Fibroblast of lung (primary cell): ENCODE measurements at regions not wholly inside any gene's neighbourhood (a gene's known extent, or its start where the extent isn't known, plus 50 kb on each side); places are given as distances from the start of the nearest gene placed in this dataset.
"Not testable (repeated sequence)": the region's sequence is repeated elsewhere in the genome, so short reads cannot be mapped to it uniquely, and the experiment has no call there.

Experiments used
- DNase-seq, 2 donors: peaks; one replicate each; pipeline versions ENCODE4 v3.0.0 to v3.0.0-alpha.2; 2010; ENCODE audit warnings: low read depth in 2 of 2
- H2AFZ ChIP-seq: 2 replicates; pipeline ENCODE4 v1.5.1; 2012; ENCODE audit warnings: low read length, control low read depth, inconsistent platforms
- H3K27ac ChIP-seq: 2 replicates; pipeline ENCODE4 v1.5.1; 2011; ENCODE audit warnings: low read length, control low read depth; ENCODE audit not compliant: insufficient read depth
- H3K27me3 ChIP-seq: 2 replicates; pipeline ENCODE4 v1.5.1; 2011; ENCODE audit warnings: mild to moderate bottlenecking, low read length; ENCODE audit not compliant: control insufficient read depth, insufficient read depth
- H3K36me3 ChIP-seq: 2 replicates; pipeline ENCODE4 v1.5.1; 2011; ENCODE audit warnings: low read length; ENCODE audit not compliant: control insufficient read depth, insufficient read depth
- H3K4me1 ChIP-seq: 2 replicates; pipeline ENCODE4 v1.5.1; 2011; ENCODE audit warnings: low read length; ENCODE audit not compliant: control insufficient read depth, insufficient read depth; ENCODE audit errors: extremely low read depth
- H3K4me2 ChIP-seq: 2 replicates; pipeline ENCODE4 v1.5.1; 2011; ENCODE audit warnings: low read length, control low read depth; ENCODE audit not compliant: insufficient read depth; ENCODE audit errors: extremely low read depth
- H3K4me3 ChIP-seq, 4 experiments: fragments of 200-600 bp in 1 of 4; sonication (generic) in 1 of 4; replicated peaks in 1 of 4; 2 replicates each; pipeline ENCODE4 v1.5.1; 2011 to 2016; ENCODE audit warnings: low read length in 4 of 4, low read depth in 3 of 4, mild to moderate bottlenecking in 3 of 4, control low read depth in 2 of 4, inconsistent platforms in 1 of 4, mixed read lengths in 1 of 4; ENCODE audit not compliant: insufficient read depth in 1 of 4; ENCODE audit errors: control extremely low read depth in 1 of 4
- H3K79me2 ChIP-seq: 2 replicates; pipeline ENCODE4 v1.5.1; 2012; ENCODE audit warnings: mild to moderate bottlenecking, low read length, inconsistent platforms; ENCODE audit not compliant: control insufficient read depth, insufficient read depth
- H3K9ac ChIP-seq: 2 replicates; pipeline ENCODE4 v1.5.1; 2011; ENCODE audit warnings: mild to moderate bottlenecking, low read length, control low read depth; ENCODE audit not compliant: insufficient read depth
- H3K9me3 ChIP-seq: 2 replicates; pipeline ENCODE4 v1.5.1; 2012; ENCODE audit warnings: low read depth, low read length; ENCODE audit not compliant: control insufficient read depth, insufficient read depth
- H4K20me1 ChIP-seq: 2 replicates; pipeline ENCODE4 v1.5.1; 2011; ENCODE audit warnings: low read length; ENCODE audit not compliant: control insufficient read depth, insufficient read depth; ENCODE audit errors: extremely low read depth
- EZH2 ChIP-seq: IDR thresholded peaks from 2 replicates; pipeline ENCODE4 v1.5.1; 2012; ENCODE audit warnings: low read length, control low read depth, mild to moderate bottlenecking; ENCODE audit errors: missing control alignments
- TF ChIP-seq, protein P1 (sequence below), 2 donors: IDR thresholded peaks in 1 of 2; conservative IDR thresholded peaks in 1 of 2; 1 replicate in 1 of 2; 2 replicates in 1 of 2; pipeline ENCODE4 v1.5.1; 2011 to 2012; ENCODE audit warnings: low read length in 2 of 2, control low read depth in 1 of 2, inconsistent platforms in 1 of 2, low read depth in 1 of 2, mild to moderate bottlenecking in 1 of 2

DNA sequence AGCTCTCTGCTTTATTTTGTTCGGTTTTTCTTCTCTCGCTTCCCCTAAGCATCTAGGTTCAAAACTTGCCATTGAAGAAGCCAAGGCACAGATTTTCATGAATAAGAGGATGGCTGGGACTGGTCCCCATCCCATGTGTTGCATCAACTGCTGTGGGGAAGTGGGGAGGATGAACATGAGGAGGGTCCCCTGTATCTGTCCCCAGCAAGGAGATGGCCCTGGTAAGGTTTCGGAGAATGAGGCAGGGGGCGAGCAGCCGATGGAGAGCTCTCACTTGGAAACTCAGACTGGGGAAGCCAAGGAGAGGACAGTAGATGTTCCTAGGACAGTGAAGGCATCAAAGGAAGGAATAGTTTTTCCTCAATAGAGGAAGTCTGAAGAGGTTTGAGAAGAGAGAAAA is 142.0 kb upstream of the ATP2B2 start:
- H3K79me2 ChIP-seq, result no peaks in the 10 kb centered on the region

DNA sequence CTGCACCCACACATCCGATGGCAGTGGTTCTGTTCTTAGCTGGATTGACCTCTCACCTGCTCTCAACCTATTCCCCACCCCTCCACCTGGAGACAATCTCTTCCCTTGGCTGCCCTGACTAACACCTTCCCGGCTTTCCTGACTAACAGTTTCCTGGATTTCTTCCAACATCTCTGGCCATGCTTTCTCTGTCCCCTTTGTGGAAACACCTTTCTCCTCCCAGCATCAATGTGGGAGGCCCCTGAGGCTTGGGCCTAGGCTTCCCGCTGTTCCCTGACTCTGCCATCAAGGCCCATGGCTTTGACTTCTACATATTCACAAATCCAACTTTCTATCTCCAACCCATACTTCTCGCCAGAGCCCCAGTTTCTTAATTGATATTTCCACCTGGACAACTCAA is 142.8 kb upstream of the ATP2B2 start:
- Histone ChIP-seq H4K20me1 (no peaks in the 10 kb centered on the region), H2AFZ (no peak overlapping the region), H3K4me3 (no peak overlapping the region), H3K4me1 (no peaks in the 10 kb centered on the region), H3K79me2 (no peaks in the 10 kb centered on the region), H3K9ac (no peak overlapping the region), H3K27ac (no peak overlapping the region), H3K9me3 (no peaks in the 10 kb centered on the region), H3K36me3 (no peaks in the 10 kb centered on the region), H3K27me3 (no peaks in the 10 kb centered on the region), H3K4me2 (no peak overlapping the region)
- no peak for DNase-seq
- TF ChIP-seq EZH2, result no peak
- TF ChIP-seq, protein P1, sequence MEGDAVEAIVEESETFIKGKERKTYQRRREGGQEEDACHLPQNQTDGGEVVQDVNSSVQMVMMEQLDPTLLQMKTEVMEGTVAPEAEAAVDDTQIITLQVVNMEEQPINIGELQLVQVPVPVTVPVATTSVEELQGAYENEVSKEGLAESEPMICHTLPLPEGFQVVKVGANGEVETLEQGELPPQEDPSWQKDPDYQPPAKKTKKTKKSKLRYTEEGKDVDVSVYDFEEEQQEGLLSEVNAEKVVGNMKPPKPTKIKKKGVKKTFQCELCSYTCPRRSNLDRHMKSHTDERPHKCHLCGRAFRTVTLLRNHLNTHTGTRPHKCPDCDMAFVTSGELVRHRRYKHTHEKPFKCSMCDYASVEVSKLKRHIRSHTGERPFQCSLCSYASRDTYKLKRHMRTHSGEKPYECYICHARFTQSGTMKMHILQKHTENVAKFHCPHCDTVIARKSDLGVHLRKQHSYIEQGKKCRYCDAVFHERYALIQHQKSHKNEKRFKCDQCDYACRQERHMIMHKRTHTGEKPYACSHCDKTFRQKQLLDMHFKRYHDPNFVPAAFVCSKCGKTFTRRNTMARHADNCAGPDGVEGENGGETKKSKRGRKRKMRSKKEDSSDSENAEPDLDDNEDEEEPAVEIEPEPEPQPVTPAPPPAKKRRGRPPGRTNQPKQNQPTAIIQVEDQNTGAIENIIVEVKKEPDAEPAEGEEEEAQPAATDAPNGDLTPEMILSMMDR (conservative IDR thresholded peaks at IDR 0.05 in 1 of 2, IDR thresholded peaks at IDR 0.05 in 1 of 2; ENCODE audit: low read depth in 1 of 2, low read length in 2 of 2), result no peak

More for the DNA sequence above, 142.0 kb upstream of the ATP2B2 start:
- no peak overlapping the region for H3K4me3 ChIP-seq
- no peak overlapping the region for H3K4me2 ChIP-seq
- no peaks in the 10 kb centered on the region for H3K4me1 ChIP-seq
- no peak for TF ChIP-seq EZH2
- TF ChIP-seq, protein P1 (conservative IDR thresholded peaks at IDR 0.05 in 1 of 2, IDR thresholded peaks at IDR 0.05 in 1 of 2; ENCODE audit: low read depth in 1 of 2, low read length in 2 of 2), result no peak
- no peak overlapping the region for H2AFZ ChIP-seq
- no peak overlapping the region for H3K9ac ChIP-seq
- H3K36me3 ChIP-seq, result no peaks in the 10 kb centered on the region
- H4K20me1 ChIP-seq, result no peaks in the 10 kb centered on the region
- no peak overlapping the region for H3K27ac ChIP-seq
- DNase-seq, result no peak
- no peaks in the 10 kb centered on the region for H3K27me3 ChIP-seq
- H3K9me3 ChIP-seq, result no peaks in the 10 kb centered on the region

DNA sequence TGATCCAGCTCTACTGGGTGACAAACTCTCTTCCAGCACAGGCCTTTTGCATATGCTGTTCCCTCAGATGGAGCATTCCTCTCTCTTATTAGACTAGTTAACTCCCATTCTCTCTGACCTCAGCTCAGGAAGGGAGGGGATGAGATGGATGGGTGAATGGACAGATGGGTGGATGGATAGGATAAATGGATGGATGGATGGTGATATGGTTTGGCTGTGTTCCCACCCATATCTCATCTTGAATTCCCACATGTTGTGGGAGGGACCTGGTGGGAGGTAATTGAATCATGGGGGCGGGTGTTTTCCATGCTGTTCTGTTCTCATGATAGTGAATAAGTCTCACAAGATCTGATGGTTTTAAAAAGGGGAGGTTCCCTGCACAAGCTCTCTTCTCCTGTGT is 144.1 kb upstream of the ATP2B2 start:
- not testable (repeated sequence) for H3K9me3 ChIP-seq, H2AFZ ChIP-seq, H3K9ac ChIP-seq, H3K27me3 ChIP-seq, DNase-seq, H3K27ac ChIP-seq, H3K4me1 ChIP-seq, H3K36me3 ChIP-seq, H3K4me3 ChIP-seq, H3K79me2 ChIP-seq, H3K4me2 ChIP-seq, H4K20me1 ChIP-seq
